Dermis blood vessel endothelial cell (primary cell): ENCODE measurements at regions not wholly inside any gene's neighbourhood (a gene's known extent, or its start where the extent isn't known, plus 50 kb on each side); places are given as distances from the start of the nearest gene placed in this dataset.

Experiments
- DNase-seq: peaks from one replicate; pipeline ENCODE4 v3.0.0; 2010

- DNase-seq, result no peak
These were observed 124.8 kb upstream of the RASSF8 start for GRCh38 chr12:25833657-25834056.

- DNase-seq, result no peak
These were observed 123.1 kb upstream of the RASSF8 start for GRCh38 chr12:25835385-25835784.

- no peak for DNase-seq
These were observed 120.5 kb upstream of the RASSF8 start for GRCh38 chr12:25838007-25838406.

- DNase-seq, result peak; percentile 50
These were observed 119.0 kb upstream of the RASSF8 start for GRCh38 chr12:25839470-25839869.

- peak; percentile 40 for DNase-seq
These were observed 117.6 kb upstream of the RASSF8 start for GRCh38 chr12:25840678-25841465.

- no peak for DNase-seq
These were observed 116.2 kb upstream of the RASSF8 start for GRCh38 chr12:25842254-25842653.

- DNase-seq, result peak; percentile 50
These were observed 114.5 kb upstream of the RASSF8 start for GRCh38 chr12:25843976-25844375.

GRCh38 chr12:25845415-25845814 is 113.1 kb upstream of the RASSF8 start:
- DNase-seq, result no peak

- no peak for DNase-seq
These were observed 105.7 kb upstream of the RASSF8 start for GRCh38 chr12:25852792-25853191.

GRCh38 chr12:25853316-25854095 is 105.0 kb upstream of the RASSF8 start:
- DNase-seq, result no peak

GRCh38 chr12:25854991-25855390 is 103.5 kb upstream of the RASSF8 start:
- no peak for DNase-seq

- DNase-seq, result peak; percentile 90
These were observed 102.8 kb upstream of the RASSF8 start for GRCh38 chr12:25855716-25856115.

GRCh38 chr12:25859976-25860375 is 98.5 kb upstream of the RASSF8 start:
- DNase-seq, result no peak

- peak; percentile 76 for DNase-seq
These were observed 97.3 kb upstream of the RASSF8 start for GRCh38 chr12:25861226-25861625.

- DNase-seq, result no peak
These were observed 93.9 kb upstream of the RASSF8 start for GRCh38 chr12:25864306-25865276.

GRCh38 chr12:25866586-25867378 is 91.7 kb upstream of the RASSF8 start:
- DNase-seq, result no peak

GRCh38 chr12:25868193-25868592 is 90.3 kb upstream of the RASSF8 start:
- no peak for DNase-seq

- DNase-seq, result no peak
These were observed 86.3 kb upstream of the RASSF8 start for GRCh38 chr12:25872137-25872536.

GRCh38 chr12:25875661-25876060 is 82.8 kb upstream of the RASSF8 start:
- no peak for DNase-seq

- DNase-seq, result no peak
These were observed 82.0 kb upstream of the RASSF8 start for GRCh38 chr12:25876383-25877045.

- no peak for DNase-seq
These were observed 81.0 kb upstream of the RASSF8 start for GRCh38 chr12:25877446-25877845.
